GM21619 (cell line): ENCODE measurements at regions not wholly inside any gene's neighbourhood (a gene's known extent, or its start where the extent isn't known, plus 50 kb on each side); places are given as distances from the start of the nearest gene placed in this dataset.
"Not testable (repeated sequence)": the region's sequence is repeated elsewhere in the genome, so short reads cannot be mapped to it uniquely, and the experiment has no call there.

Source experiments
- ATAC-seq: cut with Tn5 transposase; IDR thresholded peaks from one replicate; pipeline ENCODE4 v1.9.1; 2021; ENCODE audit not compliant: unreplicated experiment

DNA sequence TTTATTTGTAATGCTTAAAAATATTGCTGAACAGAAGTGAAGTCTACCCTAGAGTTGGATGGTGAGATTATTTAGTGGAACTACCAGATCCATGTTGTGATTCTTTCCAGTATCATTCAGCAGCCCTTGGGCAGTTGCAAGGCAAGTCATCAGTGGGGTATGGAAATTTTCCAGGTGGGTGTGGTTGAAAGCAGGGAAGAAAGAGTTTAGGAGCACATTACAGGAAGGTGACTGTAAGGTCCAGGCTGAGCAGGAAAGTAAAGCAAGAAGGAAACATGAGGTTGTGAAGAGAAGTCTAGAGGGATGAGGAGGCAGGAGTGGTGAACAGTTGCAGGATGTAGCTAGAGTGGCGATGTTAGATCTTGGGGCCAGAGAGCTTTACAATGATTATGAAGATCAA, 178.0 kb upstream of the ROPN1B start:
- not testable (repeated sequence) for ATAC-seq

DNA sequence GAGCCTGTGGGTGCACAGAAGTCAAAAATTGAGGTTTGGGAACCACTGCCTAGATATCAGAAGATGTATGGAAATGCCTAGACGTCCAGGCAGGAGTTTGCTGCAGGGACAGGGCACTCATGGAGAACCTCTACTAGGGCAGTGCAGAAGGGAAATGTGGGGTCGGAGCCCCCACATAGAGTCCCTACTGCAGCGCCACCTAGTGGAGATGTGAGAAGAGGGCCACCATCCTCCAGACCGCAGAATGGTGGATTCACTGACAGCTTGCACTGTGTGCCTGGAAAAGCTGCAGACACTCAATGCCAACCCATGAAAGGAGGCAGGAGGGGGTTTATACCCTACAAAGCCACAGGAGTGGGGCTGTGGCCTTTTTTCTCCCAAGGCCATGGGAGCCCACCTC, 159.0 kb upstream of the ROPN1B start:
- not testable (repeated sequence) for ATAC-seq

- ATAC-seq = not testable (repeated sequence)
These were observed 146.8 kb upstream of the ROPN1B start for GRCh38 chr3:125822175-125822574.

GRCh38 chr3:125831005-125831750, 137.8 kb upstream of the ROPN1B start:
- not testable (repeated sequence) for ATAC-seq

GRCh38 chr3:125835562-125835961, 133.4 kb upstream of the ROPN1B start:
- ATAC-seq = not testable (repeated sequence)

DNA sequence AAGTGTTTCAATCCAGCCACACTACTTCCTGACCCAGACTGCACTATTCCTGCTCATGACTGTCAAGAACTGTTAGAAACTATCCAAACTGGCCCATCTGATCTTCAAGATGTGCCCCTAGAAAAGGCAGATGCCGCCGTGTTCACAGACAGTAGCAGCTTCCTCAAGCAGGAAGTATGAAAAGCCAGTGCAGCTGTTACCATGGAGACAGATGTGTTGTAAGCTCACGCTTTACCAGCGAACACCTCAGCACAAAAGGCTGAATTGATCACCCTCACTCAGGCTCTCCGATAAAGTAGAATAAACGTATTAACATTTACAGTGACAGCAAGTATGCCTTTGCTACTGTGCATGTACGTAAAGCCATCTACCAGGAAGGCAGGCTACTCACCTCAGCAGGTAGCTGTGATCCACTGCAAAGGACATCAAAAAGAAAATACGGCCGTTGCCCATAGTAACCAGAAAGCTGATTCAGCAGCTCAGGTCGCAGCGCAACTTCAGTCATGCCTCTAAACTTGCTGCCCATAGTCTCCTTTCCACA, 132.9 kb upstream of the ROPN1B start:
- not testable (repeated sequence) for ATAC-seq

DNA sequence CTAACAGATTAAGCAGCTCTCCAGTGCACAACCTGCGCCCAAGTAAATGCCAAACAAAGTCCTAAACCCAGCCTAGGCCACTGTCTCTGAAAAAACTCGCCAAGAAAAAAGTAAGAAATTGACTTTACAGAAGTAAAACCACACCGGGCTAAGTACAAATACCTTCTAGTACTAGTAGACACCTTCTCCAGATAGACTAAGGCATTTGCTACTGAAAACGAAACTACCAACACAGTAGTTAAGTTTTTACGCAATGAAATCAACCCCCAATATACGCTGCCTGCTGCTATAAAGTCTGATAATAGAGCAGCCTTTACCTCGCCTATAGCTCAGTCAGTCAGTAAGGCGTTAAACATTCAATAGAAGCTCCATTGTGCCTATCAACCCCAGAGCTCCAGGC, 132.2 kb upstream of the ROPN1B start:
- ATAC-seq = not testable (repeated sequence)

- ATAC-seq = not testable (repeated sequence)
These were observed 130.1 kb upstream of the ROPN1B start for GRCh38 chr3:125838857-125839256.

- ATAC-seq = not testable (repeated sequence)
These were observed 128.5 kb upstream of the ROPN1B start for GRCh38 chr3:125840465-125840864.

DNA sequence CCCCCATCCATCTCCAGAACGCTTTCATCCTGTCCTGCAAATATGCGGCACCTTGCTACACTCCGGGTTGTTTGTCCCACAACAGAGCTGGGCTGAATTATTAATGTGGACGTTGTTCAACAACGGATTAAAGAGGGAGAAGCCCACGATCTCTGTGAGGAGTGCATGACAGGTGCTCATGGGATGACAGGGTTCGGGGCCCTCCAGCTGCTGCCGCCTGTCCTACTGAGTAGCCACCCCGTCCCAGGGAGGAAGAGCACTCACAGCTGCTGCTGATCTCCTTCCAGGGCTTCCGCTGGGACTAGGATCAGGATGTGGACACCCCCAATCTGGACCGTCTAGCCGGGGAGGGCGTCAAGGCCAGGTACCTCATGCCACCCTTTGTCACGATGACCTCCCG, 121.0 kb upstream of the ROPN1B start:
- ATAC-seq = not testable (repeated sequence)

DNA sequence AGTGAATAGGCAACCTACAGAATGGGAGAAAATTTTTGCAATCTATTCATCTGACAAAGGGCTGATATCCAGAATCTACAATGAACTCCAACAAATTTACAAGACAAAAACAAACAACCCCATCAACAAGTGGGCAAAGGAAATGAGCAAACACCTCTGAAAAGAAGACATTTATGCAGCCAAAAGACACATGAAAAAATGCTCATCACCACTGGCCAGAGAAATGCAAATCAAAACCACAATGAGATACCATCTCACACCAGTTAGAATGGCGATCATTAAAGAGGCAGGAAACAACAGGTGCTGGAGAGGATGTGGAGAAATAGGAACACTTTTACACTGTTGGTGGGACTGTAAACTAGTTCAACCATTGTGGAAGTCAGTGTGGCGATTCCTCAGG, 114.0 kb upstream of the ROPN1B start:
- ATAC-seq = not testable (repeated sequence)

DNA sequence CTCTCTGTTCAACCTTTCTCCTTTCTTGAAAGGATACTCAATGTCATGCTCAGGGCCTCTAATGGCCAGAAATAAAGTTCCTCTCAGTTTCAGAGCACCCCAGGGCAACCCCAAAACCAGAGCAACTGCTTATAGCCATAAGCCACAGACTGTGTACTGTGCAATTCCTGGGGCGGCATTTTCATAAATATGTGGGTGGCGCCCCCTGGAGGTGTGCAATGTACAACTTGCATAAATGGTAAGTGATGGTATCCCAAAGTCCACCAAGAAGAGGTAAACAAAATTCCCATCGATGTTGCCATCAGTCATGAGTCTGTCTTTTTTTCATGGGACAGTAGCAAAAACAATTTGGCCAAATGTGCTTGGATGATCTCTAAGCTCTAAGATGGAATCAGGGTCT, 108.4 kb upstream of the ROPN1B start:
- not testable (repeated sequence) for ATAC-seq

GRCh38 chr3:125862841-125863254, 106.1 kb upstream of the ROPN1B start:
- ATAC-seq = not testable (repeated sequence)

DNA sequence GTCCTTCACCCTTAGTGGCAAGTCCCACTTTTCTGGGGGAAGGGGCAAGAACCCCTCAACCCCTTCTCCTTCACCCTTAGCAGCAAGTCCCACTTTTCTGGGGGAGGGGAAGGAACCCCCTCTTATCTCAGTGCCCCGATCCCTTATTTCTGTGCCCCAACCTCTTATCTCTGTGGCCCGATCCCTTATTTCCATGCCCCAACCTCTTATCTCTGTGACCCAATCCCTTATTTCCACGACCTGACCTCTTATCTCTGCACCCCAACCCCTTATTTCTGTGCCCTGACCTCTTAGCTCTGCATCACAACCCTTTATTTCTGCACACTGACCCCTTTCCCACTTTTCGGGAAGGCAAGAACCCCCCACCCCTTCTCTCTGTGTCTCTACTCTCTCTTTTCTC, 104.4 kb upstream of the ROPN1B start:
- ATAC-seq = not testable (repeated sequence)

GRCh38 chr3:125886006-125886405, 83.0 kb upstream of the ROPN1B start:
- not testable (repeated sequence) for ATAC-seq

DNA sequence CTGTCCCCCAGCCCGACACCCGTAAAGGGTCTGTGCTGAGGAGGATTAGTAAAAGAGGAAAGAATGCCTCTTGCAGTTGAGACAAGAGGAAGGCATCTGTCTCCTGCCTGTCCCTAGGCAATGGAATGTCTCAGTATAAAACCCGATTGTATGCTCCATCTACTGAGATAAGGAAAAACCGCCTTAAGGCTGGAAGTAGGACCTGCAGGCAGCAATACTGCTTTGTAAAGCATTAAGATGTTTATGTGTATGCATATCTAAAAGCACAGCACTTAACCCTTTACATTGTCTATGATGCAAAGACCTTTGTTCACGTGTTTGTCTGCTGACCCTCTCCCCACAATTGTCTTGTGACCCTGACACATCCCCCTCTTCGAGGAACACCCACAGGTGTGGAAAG, 69.8 kb upstream of the ROPN1B start:
- not testable (repeated sequence) for ATAC-seq

DNA sequence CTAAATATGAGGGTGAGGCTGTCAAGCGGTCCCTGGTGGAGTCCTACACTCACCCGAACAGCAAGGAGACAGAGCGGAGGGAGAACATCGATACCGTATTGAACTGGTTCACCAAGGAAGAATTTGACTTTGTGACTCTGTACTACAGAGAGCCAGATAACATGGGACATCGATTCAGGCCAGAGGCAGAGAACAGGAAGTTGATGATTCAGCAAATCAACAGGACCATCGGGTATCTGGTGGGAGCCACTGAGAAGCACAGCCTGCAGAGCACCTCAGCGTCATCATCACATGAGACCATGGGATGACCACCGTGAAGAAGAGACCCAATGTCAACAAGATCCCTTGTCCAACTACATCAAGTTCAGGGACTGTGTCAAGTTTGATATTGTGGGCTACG, 67.5 kb upstream of the ROPN1B start:
- ATAC-seq = not testable (repeated sequence)

DNA sequence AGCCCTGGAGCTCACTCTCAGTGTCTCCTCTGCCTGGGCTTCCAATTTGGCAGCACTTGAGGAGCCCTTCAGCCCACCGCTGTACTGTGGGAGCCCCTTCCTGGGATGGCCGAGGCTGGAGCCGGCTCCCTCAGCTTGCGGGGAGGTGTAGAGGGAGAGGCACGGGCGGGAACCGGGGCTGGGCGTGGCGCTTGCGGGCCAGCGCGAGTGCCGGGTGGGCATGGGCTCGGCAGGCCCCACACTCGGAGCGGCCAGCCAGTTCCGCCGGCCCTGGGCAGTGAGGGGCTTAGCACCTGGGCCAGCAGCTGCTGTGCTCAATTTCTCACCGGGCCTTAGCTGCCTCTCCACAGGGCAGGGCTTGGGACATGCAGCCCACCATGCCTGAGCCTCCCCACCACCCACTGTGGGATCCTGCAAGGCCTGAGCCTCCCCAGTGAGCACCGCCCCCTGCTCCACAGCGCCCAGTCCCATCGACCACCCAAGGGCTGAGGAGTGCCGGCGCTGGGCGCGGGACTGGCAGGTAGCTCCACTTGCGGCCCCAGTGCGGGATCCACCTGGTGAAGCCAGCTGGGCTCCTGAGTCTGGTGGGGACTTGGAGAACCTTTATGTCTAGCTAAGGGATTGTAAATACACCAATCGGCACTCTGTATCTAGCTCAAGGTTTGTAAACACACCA, 65.1 kb upstream of the ROPN1B start:
- not testable (repeated sequence) for ATAC-seq

DNA sequence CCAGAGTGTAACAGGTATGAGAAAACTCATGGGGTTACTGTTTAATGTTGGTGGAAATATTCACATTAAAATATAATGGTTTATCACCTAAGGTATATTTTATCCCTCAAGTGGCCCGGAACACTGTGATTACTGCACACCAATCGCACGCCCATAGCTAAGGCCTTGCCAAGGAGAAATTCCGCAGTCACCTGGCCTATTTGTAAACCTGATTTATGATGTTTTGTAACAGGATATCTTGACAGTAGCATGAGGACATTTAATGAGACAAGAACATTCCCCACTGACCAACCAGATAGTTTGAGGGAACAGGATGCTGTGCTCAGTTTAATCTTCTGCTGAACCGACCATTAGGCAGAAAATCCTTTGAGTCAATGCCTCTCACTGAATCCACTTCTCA, 61.7 kb upstream of the ROPN1B start:
- ATAC-seq = not testable (repeated sequence)

- ATAC-seq = not testable (repeated sequence)
These were observed 58.1 kb upstream of the ROPN1B start for GRCh38 chr3:125910851-125911250.

GRCh38 chr3:125914608-125915436, 54.2 kb upstream of the ROPN1B start:
- ATAC-seq = not testable (repeated sequence)
